Natural killer cell (primary cell): ENCODE measurements at regions not wholly inside any gene's neighbourhood (a gene's known extent, or its start where the extent isn't known, plus 50 kb on each side); places are given as distances from the start of the nearest gene placed in this dataset.

Experiments used
- ATAC-seq, 3 donors: fragments of 150-1000 bp in 2 of 3; fragments of 200-7000 bp in 1 of 3; cut with Tn5 transposase; 1 replicate in 1 of 3; 2 replicates in 2 of 3; pipeline ENCODE4 v1.10.0; 2021; ENCODE audit warnings: mild to moderate bottlenecking in 2 of 3, moderate library complexity in 2 of 3
- DNase-seq, 2 donors: peaks; one replicate each; pipeline versions ENCODE4 v3.0.0 to v3.0.0-alpha.2; 2013 to 2021; ENCODE audit warnings: mixed read lengths in 1 of 2
- H3K27ac ChIP-seq: one replicate; pipeline ENCODE4 v1.5.1; 2013; ENCODE audit warnings: mild to moderate bottlenecking, low read length
- H3K27me3 ChIP-seq: one replicate; pipeline ENCODE4 v1.6.1; 2013; ENCODE audit warnings: low read length; ENCODE audit not compliant: control insufficient read depth, insufficient read depth
- H3K36me3 ChIP-seq: one replicate; pipeline ENCODE4 v1.6.1; 2013; ENCODE audit warnings: low read length; ENCODE audit not compliant: control insufficient read depth, insufficient read depth
- H3K4me1 ChIP-seq: one replicate; pipeline ENCODE4 v1.6.1; 2013; ENCODE audit warnings: low read length; ENCODE audit not compliant: control insufficient read depth, insufficient read depth
- H3K4me3 ChIP-seq: one replicate; pipeline ENCODE4 v1.5.1; 2013; ENCODE audit warnings: low read length
- H3K9me3 ChIP-seq: one replicate; pipeline ENCODE4 v1.6.1; 2013; ENCODE audit warnings: low read length; ENCODE audit not compliant: control insufficient read depth, insufficient read depth
- H3K27ac Mint-ChIP-seq, 2 donors: one replicate each; pipeline ENCODE4 v1.8.0; 2022; ENCODE audit warnings: mild to moderate bottlenecking in 2 of 2, mixed read lengths in 2 of 2, moderate library complexity in 1 of 2
- H3K27me3 Mint-ChIP-seq, 2 donors: one replicate each; pipeline ENCODE4 v1.8.0; 2022; ENCODE audit warnings: low read depth in 2 of 2, mixed read lengths in 2 of 2
- H3K36me3 Mint-ChIP-seq: one replicate; pipeline ENCODE4 v1.8.0; 2022; ENCODE audit warnings: mixed read lengths
- H3K4me1 Mint-ChIP-seq, 2 donors: one replicate each; pipeline ENCODE4 v1.8.0; 2022; ENCODE audit warnings: mixed read lengths in 2 of 2
- H3K4me3 Mint-ChIP-seq: one replicate; pipeline ENCODE4 v1.8.0; 2022; ENCODE audit warnings: mild to moderate bottlenecking, moderate library complexity, mixed read lengths
- H3K9me3 Mint-ChIP-seq, 2 donors: one replicate each; pipeline ENCODE4 v1.8.0; 2022; ENCODE audit warnings: mixed read lengths in 2 of 2
- CTCF ChIP-seq: fragments of 200-600 bp; IDR thresholded peaks from one replicate; pipeline ENCODE4 v1.8.0; 2022; ENCODE audit warnings: antibody characterized with exemption
- WGBS: methylation state at CpG from one replicate; pipeline ENCODE4 v1.1.7; 2013; ENCODE audit warnings: missing lambda C conversion rate; ENCODE audit not compliant: insufficient coverage; 5-methylcytosine and 5-hydroxymethylcytosine counted together
- intact Hi-C: fragments of 100-400 bp; cut with micrococcal nuclease; formaldehyde crosslinking; loops from one replicate; pipeline ENCODE4 v1.14.2; 2022

- DNase-seq = no peak
- 0% methylated on average over 1 of the region's 2 CpGs for WGBS
- H3K36me3 Mint-ChIP-seq = no peaks in the 10 kb centered on the region
Measured at GRCh38 chr20:11124849-11125505, 451.2 kb upstream of the JAG1 start.

GRCh38 chr20:11128220-11128718 is 454.5 kb upstream of the JAG1 start:
- 86% methylated on average over 3 of the region's 3 CpGs for WGBS
- Mint-ChIP-seq H3K4me3 (no peak overlapping the region), H3K27ac (no peak overlapping the region), H3K4me1 (no peaks in the 10 kb centered on the region), H3K27me3 (peaks cover 0 to 3% of the 10 kb centered on the region in 2 donors), H3K36me3 (no peaks in the 10 kb centered on the region), H3K9me3 (peaks cover 9 to 17% of the 10 kb centered on the region in 2 donors)
- Histone ChIP-seq H3K36me3 (no peaks in the 10 kb centered on the region), H3K27me3 (no peaks in the 10 kb centered on the region), H3K4me3 (no peak overlapping the region), H3K27ac (no peak overlapping the region), H3K9me3 (no peaks in the 10 kb centered on the region), H3K4me1 (no peaks in the 10 kb centered on the region)
- DNase-seq (no peak), ATAC-seq (no peak)
- intact Hi-C loops = no loop called here
- no peak for TF ChIP-seq CTCF

More at GRCh38 chr20:11124849-11125505, 451.2 kb upstream of the JAG1 start:
- Histone ChIP-seq H3K36me3 (no peaks in the 10 kb centered on the region), H3K27me3 (no peaks in the 10 kb centered on the region), H3K9me3 (no peaks in the 10 kb centered on the region), H3K4me3 (no peak overlapping the region), H3K27ac (no peak overlapping the region), H3K4me1 (no peaks in the 10 kb centered on the region)
- Mint-ChIP-seq H3K27ac (no peak overlapping the region), H3K9me3 (peaks cover 9 to 17% of the 10 kb centered on the region in 2 donors), H3K4me1 (no peaks in the 10 kb centered on the region), H3K27me3 (peaks cover 0 to 3% of the 10 kb centered on the region in 2 donors), H3K4me3 (no peak overlapping the region)
- intact Hi-C loops = no loop called here
- ATAC-seq = peak in 1 of 3 donors; percentile 55
- no peak for TF ChIP-seq CTCF

GRCh38 chr20:11128721-11129120 is 454.9 kb upstream of the JAG1 start:
- Mint-ChIP-seq H3K9me3 (peaks cover 9 to 15% of the 10 kb centered on the region in 2 donors), H3K4me1 (no peaks in the 10 kb centered on the region), H3K27me3 (peaks cover 0 to 3% of the 10 kb centered on the region in 2 donors), H3K27ac (no peak overlapping the region), H3K4me3 (no peak overlapping the region), H3K36me3 (no peaks in the 10 kb centered on the region)
- H3K27me3 ChIP-seq = no peaks in the 10 kb centered on the region
- no peak for DNase-seq
- no peaks in the 10 kb centered on the region for H3K36me3 ChIP-seq
- no peak for ATAC-seq
- WGBS = no CpG with 5 or more reads among the region's 1 CpG
- no peak overlapping the region for H3K4me3 ChIP-seq
- TF ChIP-seq CTCF = no peak
- H3K9me3 ChIP-seq = no peaks in the 10 kb centered on the region
- H3K27ac ChIP-seq = no peak overlapping the region
- intact Hi-C loops = no loop called here
- no peaks in the 10 kb centered on the region for H3K4me1 ChIP-seq
